IMR-90 (cell line): ENCODE measurements at regions not wholly inside any gene's neighbourhood (a gene's known extent, or its start where the extent isn't known, plus 50 kb on each side); places are given as distances from the start of the nearest gene placed in this dataset.

Experiments used
- ATAC-seq: fragments of 200-7000 bp; cut with Tn5 transposase; 2 replicates; pipeline ENCODE4 v1.9.1; 2020; ENCODE audit warnings: low read depth, mild to moderate bottlenecking, moderate library complexity
- BruUV-seq: library from RNA; stranded (reverse); fragments of 400-500 nt; replicated peaks from 2 replicates; lab custom pipeline; 2021; lab: Mats Ljungman, UMichigan
- CTCF ChIA-PET: fragments of 300-600 bp; formaldehyde crosslinking; extraction: SDS; loops from one replicate; lab custom pipeline; 2021; ENCODE audit warnings: antibody characterized with exemption; lab: Yijun Ruan, JAX
- POLR2A ChIA-PET: fragments of 300-600 bp; sonication (Branson Sonifier 250); formaldehyde crosslinking; loops from one replicate; lab custom pipeline; 2022; ENCODE audit warnings: antibody characterized with exemption; ENCODE audit not compliant: unreplicated experiment; lab: Charles Lee
- DNase-seq: peaks from one replicate; pipeline ENCODE4 v3.0.0; 2013
- H2AFZ ChIP-seq: replicated peaks from 2 replicates; pipeline ENCODE3; 2013; ENCODE audit warnings: low read length, mild to moderate bottlenecking; ENCODE audit not compliant: poor library complexity
- H2AK5ac ChIP-seq: 2 replicates; pipeline ENCODE4 v1.6.1; 2013; ENCODE audit warnings: low read depth, low read length, inconsistent platforms
- H2AK9ac ChIP-seq: replicated peaks from 2 replicates; pipeline ENCODE3; 2013; ENCODE audit warnings: mild to moderate bottlenecking, low read depth, low read length, moderate library complexity; ENCODE audit not compliant: poor library complexity
- H2BK120ac ChIP-seq: 2 replicates; pipeline ENCODE4 v1.6.1; 2013; ENCODE audit warnings: low read depth, low read length, inconsistent platforms
- H2BK15ac ChIP-seq: 3 replicates; pipeline ENCODE4 v1.6.1; 2013; ENCODE audit warnings: low read depth, low read length, inconsistent platforms
- H2BK20ac ChIP-seq: 2 replicates; pipeline ENCODE4 v1.6.1; 2013; ENCODE audit warnings: low read depth, mild to moderate bottlenecking, inconsistent platforms, low read length, moderate library complexity
- H2BK5ac ChIP-seq: 2 replicates; pipeline ENCODE4 v1.6.1; 2013; ENCODE audit warnings: mild to moderate bottlenecking, low read depth, low read length, inconsistent platforms; ENCODE audit not compliant: poor library complexity, severe bottlenecking
- H3K14ac ChIP-seq: replicated peaks from 2 replicates; pipeline ENCODE4 v1.6.1; 2013; ENCODE audit warnings: low read depth, low read length, inconsistent platforms
- H3K18ac ChIP-seq: 2 replicates; pipeline ENCODE4 v1.6.1; 2013; ENCODE audit warnings: low read depth, low read length, control low read depth
- H3K23ac ChIP-seq: 2 replicates; pipeline ENCODE4 v1.6.1; 2013; ENCODE audit warnings: low read depth, low read length, inconsistent platforms
- H3K27ac ChIP-seq: 2 replicates; pipeline ENCODE4 v1.5.1; 2013; ENCODE audit warnings: mild to moderate bottlenecking, control low read depth, low read length; ENCODE audit not compliant: insufficient read depth
- H3K27me3 ChIP-seq: 2 replicates; pipeline ENCODE4 v1.6.1; 2013; ENCODE audit warnings: low read length; ENCODE audit not compliant: control insufficient read depth, insufficient read depth
- H3K36me3 ChIP-seq: 2 replicates; pipeline ENCODE4 v1.6.1; 2013; ENCODE audit warnings: low read length, mixed read lengths; ENCODE audit not compliant: control insufficient read depth, insufficient read depth
- H3K4ac ChIP-seq: 2 replicates; pipeline ENCODE4 v1.6.1; 2013; ENCODE audit warnings: low read depth, low read length, inconsistent platforms
- H3K4me1 ChIP-seq: 2 replicates; pipeline ENCODE4 v1.6.1; 2013; ENCODE audit warnings: low read length, mixed read lengths; ENCODE audit not compliant: control insufficient read depth, insufficient read depth
- H3K4me2 ChIP-seq: 2 replicates; pipeline ENCODE4 v1.6.1; 2013; ENCODE audit warnings: low read depth, mild to moderate bottlenecking, control low read depth, low read length, moderate library complexity
- H3K4me3 ChIP-seq: 2 replicates; pipeline ENCODE4 v1.5.1; 2013; ENCODE audit warnings: low read depth, mild to moderate bottlenecking, control low read depth, low read length, moderate library complexity; ENCODE audit not compliant: insufficient read depth
- H3K56ac ChIP-seq: 2 replicates; pipeline ENCODE4 v1.6.1; 2013; ENCODE audit warnings: low read length, inconsistent platforms; ENCODE audit not compliant: insufficient read depth; ENCODE audit errors: extremely low read depth
- H3K79me1 ChIP-seq, 2 experiments: 2 replicates each; pipeline ENCODE4 v1.6.1; 2013; ENCODE audit warnings: low read length in 2 of 2, inconsistent platforms in 1 of 2, low read depth in 1 of 2
- H3K9ac ChIP-seq: 2 replicates; pipeline ENCODE4 v1.6.1; 2013; ENCODE audit warnings: low read depth, low read length, control low read depth
- H3K9me1 ChIP-seq: 2 replicates; pipeline ENCODE4 v1.6.1; 2013; ENCODE audit warnings: low read length, inconsistent platforms; ENCODE audit not compliant: insufficient read depth
- H3K9me3 ChIP-seq: 2 replicates; pipeline ENCODE4 v1.6.1; 2013; ENCODE audit warnings: low read length; ENCODE audit not compliant: control insufficient read depth, insufficient read depth
- H4K20me1 ChIP-seq: 2 replicates; pipeline ENCODE4 v1.6.1; 2013; ENCODE audit warnings: low read length, inconsistent platforms; ENCODE audit not compliant: insufficient read depth
- H4K5ac ChIP-seq: 2 replicates; pipeline ENCODE4 v1.6.1; 2013; ENCODE audit warnings: mild to moderate bottlenecking, low read depth, low read length, control low read depth
- H4K8ac ChIP-seq, 2 experiments: 2 replicates each; pipeline ENCODE4 v1.6.1; 2013; ENCODE audit warnings: low read depth in 2 of 2, low read length in 2 of 2, control low read depth in 1 of 2, inconsistent platforms in 1 of 2
- H4K91ac ChIP-seq: 2 replicates; pipeline ENCODE4 v1.6.1; 2013; ENCODE audit warnings: low read depth, low read length, inconsistent platforms; ENCODE audit not compliant: insufficient read depth
- CEBPB ChIP-seq: IDR thresholded peaks from 2 replicates; pipeline ENCODE4 v1.6.1; 2012; ENCODE audit warnings: low read depth, low read length, improper control_type of control experiment
- CHD1 ChIP-seq: IDR thresholded peaks from 2 replicates; pipeline ENCODE4 v1.6.1; 2012; ENCODE audit warnings: low read depth, low read length, improper control_type of control experiment
- WGBS, 2 experiments: methylation state at CpG; one replicate each; pipeline versions ENCODE4 v1.1.5 to v1.1.7; 2013; ENCODE audit warnings: missing lambda C conversion rate in 2 of 2; ENCODE audit not compliant: insufficient read length in 1 of 2; ENCODE audit errors: extremely low coverage in 2 of 2; 5-methylcytosine and 5-hydroxymethylcytosine counted together
- dilution Hi-C: fragments of 300-500 bp; cut with HindIII; formaldehyde crosslinking; loops from one replicate; pipeline ENCODE4 v1.14.3; 2018; ENCODE audit warnings: low sequenced_read_pairs; ENCODE audit not compliant: unreplicated experiment
- in situ Hi-C: fragments of 300-500 bp; cut with MboI; formaldehyde crosslinking; loops from 3 replicates; pipeline ENCODE4 v1.14.3; 2019; ENCODE audit warnings: low sequenced_read_pairs, inconsistent platforms, mixed read lengths
- intact Hi-C: fragments of 100-400 bp; cut with micrococcal nuclease; formaldehyde crosslinking; loops from 2 replicates; pipeline ENCODE4 v1.10.0; 2022

DNA sequence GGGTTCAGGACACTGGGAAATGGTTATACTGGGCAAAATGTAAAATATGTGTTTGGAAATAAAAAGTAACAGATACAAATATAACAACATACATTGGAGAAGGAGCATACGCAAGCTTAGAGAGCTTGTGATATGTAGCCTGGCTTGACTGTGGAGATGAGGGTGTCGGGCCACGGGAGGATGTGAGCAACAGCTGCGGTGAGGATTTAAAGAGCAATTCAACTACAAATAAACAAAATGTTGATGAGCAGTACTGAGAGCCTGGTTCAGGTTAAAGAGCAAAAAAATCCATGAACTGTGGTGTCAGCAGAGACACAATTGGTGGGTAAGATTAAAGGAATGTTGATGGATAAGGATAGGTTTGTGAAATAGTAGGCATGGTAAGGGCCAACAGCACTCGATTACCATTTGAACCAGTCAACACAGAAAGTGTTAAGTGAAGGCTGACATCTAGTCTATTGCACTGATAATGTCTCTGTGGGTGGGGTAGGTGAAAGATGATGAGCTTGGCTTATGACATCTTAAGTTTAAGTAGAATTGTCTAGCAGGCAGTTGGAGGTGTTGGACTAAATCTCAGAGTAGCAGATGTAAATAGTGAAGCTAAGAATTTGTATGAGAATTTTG lies 723.2 kb downstream of the EPM2A start:
- Histone ChIP-seq H3K4me3 (no peak overlapping the region), H4K8ac (no peak overlapping the region), H3K27me3 (no peaks in the 10 kb centered on the region), H4K20me1 (no peaks in the 10 kb centered on the region), H4K5ac (no peak overlapping the region), H2BK15ac (no peak overlapping the region), H3K4me2 (no peak overlapping the region), H3K18ac (no peak overlapping the region), H3K9ac (no peak overlapping the region), H3K14ac (no peak overlapping the region), H3K36me3 (no peaks in the 10 kb centered on the region), H3K27ac (no peak overlapping the region), H3K4ac (peak overlapping the region; percentile 24; the same call in 1 of the 2 replicates), H3K23ac (no peak overlapping the region), H3K79me1 (no peaks in the 10 kb centered on the region), H3K9me1 (peaks cover 2% of the 10 kb centered on the region), H3K56ac (no peak overlapping the region), H2BK20ac (peak overlapping the region; percentile 16; the same call in 1 of the 2 replicates), H2BK120ac (no peak overlapping the region), H4K91ac (no peak overlapping the region), H2AK5ac (no peak overlapping the region), H3K4me1 (peaks cover 6% of the 10 kb centered on the region), H2AFZ (no peak overlapping the region), H3K9me3 (no peaks in the 10 kb centered on the region), H2AK9ac (no peak overlapping the region), H2BK5ac (no peak overlapping the region)
- TF ChIP-seq CEBPB (peak; percentile 30; the same call in 1 of the 2 replicates), CHD1 (no peak)
- 40% methylated on average over 1 of the region's 5 CpGs; no CpG with 5 or more reads in 1 of the 2 experiments for WGBS, 2 experiments
- ChIA-PET CTCF (no interaction called here), POLR2A (no interaction called here)
- peak; percentile 66 for DNase-seq
- dilution Hi-C loops = no loop called here
- in situ Hi-C loops = no loop called here
- intact Hi-C loops = no loop called here
- ATAC-seq = peak; percentile 40
- BruUV-seq = no TSS peak
